Subcutaneous abdominal adipose tissue (tissue), 5 donors: ENCODE measurements at regions not wholly inside any gene's neighbourhood (a gene's known extent, or its start where the extent isn't known, plus 50 kb on each side); places are given as distances from the start of the nearest gene placed in this dataset.
"Not testable (repeated sequence)": the region's sequence is repeated elsewhere in the genome, so short reads cannot be mapped to it uniquely, and the experiment has no call there.

ENCODE experiments used
- H3K27ac ChIP-seq: one replicate; pipeline ENCODE4 v1.7.0; 2013; ENCODE audit warnings: low read depth, mild to moderate bottlenecking, inconsistent platforms, low read length, moderate library complexity
- H3K27me3 ChIP-seq, 5 donors: one replicate each; pipeline ENCODE4 v1.7.0; 2013; ENCODE audit warnings: low read length in 5 of 5, inconsistent platforms in 1 of 5; ENCODE audit not compliant: control insufficient read depth in 5 of 5, insufficient read depth in 4 of 5
- H3K36me3 ChIP-seq, 5 donors: one replicate each; pipeline ENCODE4 v1.7.0; 2013; ENCODE audit warnings: low read length in 5 of 5; ENCODE audit not compliant: control insufficient read depth in 5 of 5, insufficient read depth in 5 of 5
- H3K4me1 ChIP-seq, 5 donors: one replicate each; pipeline ENCODE4 v1.7.0; 2013; ENCODE audit warnings: low read length in 5 of 5, mild to moderate bottlenecking in 3 of 5, moderate library complexity in 1 of 5; ENCODE audit not compliant: control insufficient read depth in 5 of 5, insufficient read depth in 5 of 5
- H3K4me3 ChIP-seq, 5 donors: one replicate each; pipeline ENCODE4 v1.7.0; 2013; ENCODE audit warnings: low read length in 5 of 5, low read depth in 1 of 5
- H3K9ac ChIP-seq, 5 donors: one replicate each; pipeline ENCODE4 v1.7.0; 2013; ENCODE audit warnings: low read length in 5 of 5, mild to moderate bottlenecking in 4 of 5, moderate library complexity in 3 of 5
- H3K9me3 ChIP-seq, 5 donors: one replicate each; pipeline ENCODE4 v1.7.0; 2013; ENCODE audit warnings: low read length in 5 of 5; ENCODE audit not compliant: control insufficient read depth in 5 of 5
- donor health status: healthy.
- donor health status: healthy.
- donor health status: healthy.
- donor health status: healthy.
- donor health status: healthy.

DNA sequence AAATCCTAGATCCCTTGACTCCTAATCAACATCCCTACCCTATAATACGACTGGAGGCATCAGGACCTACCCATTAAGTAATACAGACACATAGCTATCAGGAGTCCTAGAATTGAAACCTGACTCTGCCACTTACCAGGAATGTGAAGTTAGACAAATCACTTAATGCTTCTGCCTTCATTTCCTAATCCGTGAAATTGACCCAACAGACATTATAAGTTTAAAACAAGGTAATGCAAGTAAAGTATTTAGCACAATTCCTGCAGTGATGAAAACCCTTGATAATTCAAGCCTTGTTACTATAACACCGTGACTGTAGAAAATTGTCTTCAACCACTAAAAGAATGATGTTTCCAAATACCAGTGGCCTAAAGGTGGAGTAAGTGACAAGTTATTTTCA lies 150.2 kb downstream of the KCNJ2 start:
- no peaks in the 10 kb centered on the region for H3K9me3 ChIP-seq
- no peaks in the 10 kb centered on the region for H3K36me3 ChIP-seq
- no peak overlapping the region for H3K27ac ChIP-seq
- H3K4me1 ChIP-seq: peaks cover 0 to 24% (median 16%) of the 10 kb centered on the region in 5 donors
- H3K9ac ChIP-seq: no peak overlapping the region
- H3K4me3 ChIP-seq: no peak overlapping the region
- H3K27me3 ChIP-seq: no peaks in the 10 kb centered on the region

DNA sequence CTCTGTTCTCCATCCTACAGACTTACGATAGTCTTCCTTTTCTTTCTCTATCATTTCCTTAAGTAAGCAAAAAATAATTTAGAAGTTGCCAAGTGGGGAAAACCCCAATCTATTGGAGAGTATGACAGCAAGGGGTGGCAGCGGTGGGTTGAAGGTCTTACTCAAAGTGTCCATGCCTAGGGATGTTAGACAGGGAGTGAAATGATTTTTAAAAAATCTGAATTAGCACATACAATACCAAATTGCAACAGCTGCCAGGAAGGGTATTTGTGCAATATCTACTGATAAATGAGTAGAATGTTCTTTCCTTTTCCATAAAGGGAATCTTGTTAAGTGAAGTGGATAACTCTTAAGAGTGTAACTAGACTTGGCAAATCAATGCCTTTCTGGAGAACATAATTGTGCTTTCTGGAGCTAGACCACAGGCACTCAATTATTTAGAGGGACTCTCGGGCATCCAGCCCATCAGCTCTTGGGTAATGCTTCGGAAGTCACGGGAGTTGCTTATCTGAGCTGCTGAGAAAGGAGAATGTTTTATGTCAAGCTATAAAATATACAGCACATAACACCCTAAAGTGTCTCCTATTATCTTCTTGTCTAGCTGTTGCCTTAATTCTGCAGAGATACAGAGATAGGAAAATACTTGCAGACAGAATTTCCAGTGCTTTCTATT lies 151.5 kb downstream of the KCNJ2 start:
- Histone ChIP-seq H3K9me3 (no peaks in the 10 kb centered on the region), H3K27me3 (no peaks in the 10 kb centered on the region), H3K36me3 (no peaks in the 10 kb centered on the region), H3K27ac (no peak overlapping the region), H3K4me1 (peaks cover 0 to 24% (median 16%) of the 10 kb centered on the region in 5 donors), H3K9ac (no peak overlapping the region), H3K4me3 (no peak overlapping the region)

DNA sequence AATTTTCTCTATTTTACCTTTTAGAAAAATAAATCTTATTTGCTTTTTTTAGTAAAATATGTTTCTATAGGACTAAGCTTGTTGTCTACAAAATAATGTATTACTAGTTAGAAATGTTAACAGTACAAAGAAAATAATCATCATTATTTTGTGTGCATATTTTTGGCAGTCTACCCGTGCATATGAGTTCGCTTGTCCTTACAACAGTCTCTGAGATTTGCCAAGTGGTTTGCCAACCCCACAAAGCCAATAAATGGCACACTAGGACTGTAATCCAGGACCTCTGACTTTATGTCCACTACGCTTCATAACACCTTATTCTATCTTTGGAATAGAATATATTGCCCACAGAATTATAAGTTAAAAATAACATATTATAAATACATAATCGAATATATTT lies 152.0 kb downstream of the KCNJ2 start:
- no peak overlapping the region for H3K9ac ChIP-seq
- H3K27me3 ChIP-seq: no peaks in the 10 kb centered on the region
- H3K4me3 ChIP-seq: no peak overlapping the region
- no peaks in the 10 kb centered on the region for H3K9me3 ChIP-seq
- H3K36me3 ChIP-seq: no peaks in the 10 kb centered on the region
- no peak overlapping the region for H3K27ac ChIP-seq
- H3K4me1 ChIP-seq: peaks cover 0 to 24% (median 16%) of the 10 kb centered on the region in 5 donors

DNA sequence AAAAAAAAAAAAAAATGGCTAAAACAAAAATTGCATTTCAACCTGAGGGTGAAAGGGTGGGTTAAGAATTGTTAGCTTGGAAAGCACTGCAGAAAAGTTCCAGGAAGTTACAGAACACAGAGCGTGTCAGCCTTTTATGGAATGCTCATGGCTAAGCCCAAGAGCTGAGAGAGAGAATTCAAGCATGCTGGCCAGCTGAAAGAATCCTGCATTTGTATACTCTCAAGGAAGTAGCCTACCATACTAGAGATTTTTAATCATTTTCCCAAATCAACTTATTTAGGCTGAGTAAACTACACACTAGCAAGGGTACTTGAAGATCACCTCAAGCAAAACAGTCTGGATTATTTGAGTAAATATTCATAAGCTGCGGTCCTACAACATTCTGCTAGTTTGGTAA lies 153.9 kb downstream of the KCNJ2 start:
- Histone ChIP-seq H3K36me3 (no peaks in the 10 kb centered on the region), H3K4me3 (no peak overlapping the region), H3K27ac (no peak overlapping the region), H3K9me3 (no peaks in the 10 kb centered on the region), H3K9ac (no peak overlapping the region), H3K4me1 (peaks cover 0 to 13% (median 8%) of the 10 kb centered on the region in 5 donors), H3K27me3 (no peaks in the 10 kb centered on the region)

DNA sequence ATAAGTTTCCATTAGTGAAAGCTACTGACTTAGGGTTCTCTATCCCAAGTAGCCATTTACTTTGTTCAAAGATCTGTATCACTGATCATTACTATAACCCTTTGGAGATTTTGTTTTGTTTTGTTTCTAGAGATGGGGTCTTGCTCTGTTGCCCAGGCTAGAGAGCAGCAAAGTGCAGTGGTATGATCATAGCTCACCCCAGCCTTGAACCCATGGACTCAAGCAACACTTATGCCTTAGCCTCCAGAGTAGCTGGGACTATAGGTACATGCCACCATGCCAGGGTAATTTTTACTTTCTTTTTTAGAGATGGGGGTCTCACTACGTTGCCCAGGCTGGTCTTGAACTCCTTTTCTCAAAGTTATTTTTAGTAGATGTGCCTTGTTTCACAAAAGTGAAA lies 154.7 kb downstream of the KCNJ2 start:
- Histone ChIP-seq H3K9ac (no peak overlapping the region), H3K9me3 (no peaks in the 10 kb centered on the region), H3K4me1 (peaks cover 0 to 13% (median 8%) of the 10 kb centered on the region in 5 donors), H3K36me3 (no peaks in the 10 kb centered on the region), H3K27ac (no peak overlapping the region), H3K27me3 (no peaks in the 10 kb centered on the region), H3K4me3 (no peak overlapping the region)

DNA sequence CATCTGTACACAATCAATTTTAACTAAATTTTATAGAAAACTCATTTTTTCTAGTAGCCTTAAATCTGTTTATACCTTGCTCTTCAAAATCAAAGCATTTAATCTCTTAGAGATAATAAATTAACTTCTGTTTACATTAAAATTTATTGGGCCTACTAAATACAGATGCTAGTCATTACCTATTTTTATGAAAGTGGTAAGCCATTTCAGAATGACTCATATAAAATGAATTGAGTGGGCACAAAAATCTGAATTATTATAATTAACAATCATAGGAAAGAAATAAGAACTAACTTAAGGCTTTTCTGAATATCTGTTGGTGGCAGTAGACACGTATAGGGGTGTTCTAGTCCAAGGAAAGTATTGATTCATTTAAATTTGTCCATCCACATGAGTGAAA lies 157.9 kb downstream of the KCNJ2 start:
- peaks cover 0 to 2% (median 0%) of the 10 kb centered on the region in 5 donors for H3K4me1 ChIP-seq
- no peak overlapping the region for H3K9ac ChIP-seq

DNA sequence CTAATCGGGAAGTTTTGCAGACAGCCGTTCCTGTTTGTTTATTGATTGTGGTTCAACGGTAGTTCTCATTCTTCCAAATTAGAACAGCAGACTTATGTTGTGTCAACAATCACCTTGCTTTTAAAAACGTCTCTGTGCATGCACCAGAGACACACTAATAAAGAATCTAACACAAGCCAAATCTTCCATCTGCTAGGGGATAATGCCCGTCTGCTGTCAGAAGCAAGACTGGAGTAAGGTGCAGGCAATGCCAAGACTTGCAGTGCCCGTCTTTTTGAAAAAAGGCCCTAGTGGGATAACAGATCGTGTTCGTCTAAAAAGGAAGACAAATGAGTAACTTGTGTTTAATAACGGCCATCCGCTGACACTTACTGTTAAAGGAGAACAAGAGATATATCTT lies 158.4 kb downstream of the KCNJ2 start:
- no peak overlapping the region for H3K9ac ChIP-seq

More for the DNA sequence above, 157.9 kb downstream of the KCNJ2 start:
- Histone ChIP-seq H3K27me3 (no peaks in the 10 kb centered on the region), H3K36me3 (no peaks in the 10 kb centered on the region), H3K4me3 (no peak overlapping the region), H3K27ac (no peak overlapping the region), H3K9me3 (peaks cover 0 to 7% (median 0%) of the 10 kb centered on the region in 5 donors)

DNA sequence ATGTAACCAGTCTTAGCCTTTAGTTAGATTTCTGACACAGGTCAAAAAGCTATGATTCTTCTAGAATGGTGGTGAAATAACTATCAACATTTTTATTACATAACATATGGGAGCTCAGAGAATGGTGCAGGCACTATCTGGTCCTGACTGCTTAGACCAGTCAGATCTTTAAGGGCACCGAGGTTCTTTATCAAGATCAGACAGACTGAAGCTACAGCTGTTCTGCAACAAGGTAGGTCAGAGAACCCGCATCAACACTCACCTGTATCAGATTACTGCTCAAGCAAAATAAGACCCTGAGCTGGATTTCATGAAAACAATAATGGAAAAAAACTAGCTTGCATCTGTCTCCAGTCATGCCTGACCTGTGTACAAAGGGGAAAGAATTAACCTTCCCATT lies 160.4 kb downstream of the KCNJ2 start:
- Histone ChIP-seq H3K9me3 (peaks cover 0 to 8% (median 0%) of the 10 kb centered on the region in 5 donors), H3K36me3 (no peaks in the 10 kb centered on the region), H3K27me3 (no peaks in the 10 kb centered on the region), H3K4me3 (no peak overlapping the region), H3K4me1 (peaks cover 0 to 10% (median 0%) of the 10 kb centered on the region in 5 donors), H3K9ac (no peak overlapping the region), H3K27ac (no peak overlapping the region)

More for the DNA sequence above, 158.4 kb downstream of the KCNJ2 start:
- peaks cover 0 to 8% (median 0%) of the 10 kb centered on the region in 5 donors for H3K9me3 ChIP-seq
- peaks cover 0 to 6% (median 0%) of the 10 kb centered on the region in 5 donors for H3K4me1 ChIP-seq
- H3K27ac ChIP-seq: no peak overlapping the region
- H3K27me3 ChIP-seq: no peaks in the 10 kb centered on the region
- no peaks in the 10 kb centered on the region for H3K36me3 ChIP-seq
- no peak overlapping the region for H3K4me3 ChIP-seq

DNA sequence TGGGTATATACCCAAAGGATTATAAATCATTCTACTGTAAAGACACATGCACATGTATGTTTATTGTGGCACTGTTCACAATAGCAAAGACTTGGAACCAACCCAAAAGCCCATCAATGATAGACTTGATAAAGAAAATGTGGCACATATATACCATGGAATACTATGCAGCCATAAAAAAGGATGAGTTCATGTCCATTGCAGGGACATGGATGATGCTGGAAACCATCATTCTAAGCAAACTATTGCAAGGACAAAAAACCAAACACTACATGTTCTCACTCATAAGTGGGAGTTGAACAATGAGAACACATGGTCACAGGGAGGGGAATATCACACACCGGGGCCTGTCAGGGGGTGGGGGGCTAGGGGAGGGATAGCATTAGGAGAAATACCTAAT lies 161.7 kb downstream of the KCNJ2 start:
- not testable (repeated sequence) for H3K27me3 ChIP-seq, H3K9ac ChIP-seq, H3K27ac ChIP-seq, H3K9me3 ChIP-seq, H3K36me3 ChIP-seq, H3K4me3 ChIP-seq
- H3K4me1 ChIP-seq: peaks cover 0 to 10% (median 0%) of the 10 kb centered on the region in 5 donors

DNA sequence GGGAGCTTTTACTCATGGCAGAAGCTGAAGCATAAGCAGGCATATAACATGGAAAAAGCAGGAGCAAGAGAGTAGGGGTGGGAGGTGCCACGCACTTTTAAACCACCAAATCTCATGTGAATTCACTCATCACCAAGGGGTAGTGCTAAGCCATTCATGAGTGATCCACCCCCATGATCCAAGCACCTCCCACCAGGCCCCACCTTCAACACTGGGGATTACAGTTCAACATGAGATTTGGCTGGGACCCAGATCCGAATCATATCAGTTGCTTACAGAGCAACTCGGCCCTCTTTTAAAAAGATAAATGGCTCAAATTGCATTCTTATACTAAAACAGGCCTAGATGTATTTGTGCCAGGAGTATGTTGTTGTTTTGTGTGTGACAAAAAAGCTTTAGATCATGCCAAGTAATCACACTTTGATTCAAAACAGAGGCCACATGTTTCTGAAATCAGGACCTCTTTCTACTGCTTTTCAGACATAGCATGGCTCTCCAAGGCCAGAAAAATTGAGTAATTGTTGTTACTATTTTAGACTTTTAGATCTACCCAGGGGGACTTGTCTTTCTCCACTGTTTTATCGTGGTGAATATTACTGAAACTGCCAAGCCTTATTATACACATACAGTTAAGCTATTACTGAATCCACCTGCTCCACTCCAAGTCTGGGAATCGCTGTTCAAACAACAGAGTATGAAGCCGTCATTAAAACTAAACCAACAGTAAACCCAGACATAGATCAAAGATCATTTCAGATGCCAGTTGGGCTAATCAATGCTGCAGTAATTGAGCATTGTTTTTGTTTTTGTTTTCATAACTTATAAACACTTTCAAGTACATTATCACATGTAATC lies 163.3 kb downstream of the KCNJ2 start:
- Histone ChIP-seq H3K9me3 (peaks cover 0 to 8% (median 0%) of the 10 kb centered on the region in 5 donors), H3K4me1 (peaks cover 0 to 10% (median 0%) of the 10 kb centered on the region in 5 donors), H3K27me3 (no peaks in the 10 kb centered on the region), H3K4me3 (no peak overlapping the region), H3K27ac (no peak overlapping the region), H3K9ac (no peak overlapping the region), H3K36me3 (no peaks in the 10 kb centered on the region)
